Tibial nerve (tissue), 4 donors: ENCODE measurements at regions not wholly inside any gene's neighbourhood (a gene's known extent, or its start where the extent isn't known, plus 50 kb on each side); places are given as distances from the start of the nearest gene placed in this dataset.

Experiments used
- CTCF ChIP-seq, 5 experiments: fragments of 200-600 bp in 3 of 5; fragments of 450-650 bp in 2 of 5; sonication (generic) in 3 of 5; IDR thresholded peaks; one replicate each; pipeline ENCODE4 v1.5.1; 2016 to 2019; ENCODE audit warnings: antibody characterized with exemption in 5 of 5, mild to moderate bottlenecking in 3 of 5, moderate library complexity in 2 of 5
- EP300 ChIP-seq, 2 donors: sonication (generic); formaldehyde crosslinking; IDR thresholded peaks; one replicate each; pipeline ENCODE4 v1.6.1; 2017; ENCODE audit warnings: antibody characterized with exemption in 2 of 2, mild to moderate bottlenecking in 1 of 2
- POLR2A ChIP-seq, 2 donors: fragments of 450-650 bp; IDR thresholded peaks; one replicate each; pipeline ENCODE4 v1.6.1; 2017; ENCODE audit warnings: antibody characterized with exemption in 2 of 2, mild to moderate bottlenecking in 2 of 2, moderate library complexity in 2 of 2

- TF ChIP-seq CTCF (IDR thresholded peaks at IDR 0.05) (no peak), EP300 (IDR thresholded peaks at IDR 0.05) (no peak), POLR2A (IDR thresholded peaks at IDR 0.05) (no peak)
These were observed 184.9 kb upstream of the ETAA1 start for GRCh38 chr2:67212203-67212602.
